ENCODE measurements at regions not wholly inside any gene's neighbourhood (a gene's known extent, or its start where the extent isn't known, plus 50 kb on each side); places are given as distances from the start of the nearest gene placed in this dataset.

- no peak for TF ChIP-seq CTCF (IDR thresholded peaks at IDR 0.05; ENCODE audit: extremely low read depth, missing control alignments)
- DNase-seq (ENCODE audit: low spot score), result no peak
These were observed 122.0 kb upstream of the ADGRL2 start for GRCh38 chr1:81678779-81679178.

GRCh38 chr1:81672766-81673165, 128.0 kb upstream of the ADGRL2 start:
- DNase-seq (ENCODE audit: low spot score), result no peak
- no peak for TF ChIP-seq CTCF (IDR thresholded peaks at IDR 0.05; ENCODE audit: extremely low read depth, missing control alignments)

- DNase-seq (ENCODE audit: low spot score), result no peak
- TF ChIP-seq CTCF (IDR thresholded peaks at IDR 0.05; ENCODE audit: extremely low read depth, missing control alignments), result no peak
These were observed 129.7 kb upstream of the ADGRL2 start for GRCh38 chr1:81671038-81671437.

GRCh38 chr1:81670286-81670685, 130.4 kb upstream of the ADGRL2 start:
- no peak for TF ChIP-seq CTCF (IDR thresholded peaks at IDR 0.05; ENCODE audit: extremely low read depth, missing control alignments)
- no peak for DNase-seq (ENCODE audit: low spot score)

GRCh38 chr1:81666586-81666985, 134.1 kb upstream of the ADGRL2 start:
- TF ChIP-seq CTCF (IDR thresholded peaks at IDR 0.05; ENCODE audit: extremely low read depth, missing control alignments), result no peak
- DNase-seq (ENCODE audit: low spot score), result no peak

- no peak for DNase-seq (ENCODE audit: low spot score)
- no peak for TF ChIP-seq CTCF (IDR thresholded peaks at IDR 0.05; ENCODE audit: extremely low read depth, missing control alignments)
These were observed 136.4 kb upstream of the ADGRL2 start for GRCh38 chr1:81664341-81664740.

GRCh38 chr1:81662913-81663526, 137.7 kb upstream of the ADGRL2 start:
- DNase-seq (ENCODE audit: low spot score), result no peak
- no peak for TF ChIP-seq CTCF (IDR thresholded peaks at IDR 0.05; ENCODE audit: extremely low read depth, missing control alignments)
